ENCODE measurements at regions not wholly inside any gene's neighbourhood (a gene's known extent, or its start where the extent isn't known, plus 50 kb on each side); places are given as distances from the start of the nearest gene placed in this dataset.

GRCh38 chr20:51216850-51217249 lies 193.9 kb upstream of the KCNG1 start:
- no peak for DNase-seq

- no peak for DNase-seq
Measured at GRCh38 chr20:51212816-51213215, 189.9 kb upstream of the KCNG1 start.

GRCh38 chr20:51211191-51211590 lies 188.3 kb upstream of the KCNG1 start:
- DNase-seq, result no peak

GRCh38 chr20:51210084-51210483 lies 187.2 kb upstream of the KCNG1 start:
- DNase-seq, result no peak

- DNase-seq, result no peak
Measured at GRCh38 chr20:51208162-51208561, 185.3 kb upstream of the KCNG1 start.

GRCh38 chr20:51206032-51206662 lies 183.2 kb upstream of the KCNG1 start:
- DNase-seq, result no peak

GRCh38 chr20:51204794-51205193 lies 181.9 kb upstream of the KCNG1 start:
- no peak for DNase-seq

GRCh38 chr20:51204051-51204715 lies 181.3 kb upstream of the KCNG1 start:
- DNase-seq, result no peak

- no peak for DNase-seq
Measured at GRCh38 chr20:51202304-51202703, 179.4 kb upstream of the KCNG1 start.

GRCh38 chr20:51199920-51200319 lies 177.0 kb upstream of the KCNG1 start:
- DNase-seq, result no peak

GRCh38 chr20:51198876-51199523 lies 176.1 kb upstream of the KCNG1 start:
- no peak for DNase-seq

- DNase-seq, result no peak
Measured at GRCh38 chr20:51198238-51198637, 175.3 kb upstream of the KCNG1 start.

- no peak for DNase-seq
Measured at GRCh38 chr20:51196991-51197651, 174.2 kb upstream of the KCNG1 start.

- no peak for DNase-seq
Measured at GRCh38 chr20:51195990-51196389, 173.1 kb upstream of the KCNG1 start.

- DNase-seq, result no peak
Measured at GRCh38 chr20:51195419-51195901, 172.6 kb upstream of the KCNG1 start.

GRCh38 chr20:51193066-51193772 lies 170.3 kb upstream of the KCNG1 start:
- no peak for DNase-seq

- no peak for DNase-seq
Measured at GRCh38 chr20:51190783-51191180, 167.9 kb upstream of the KCNG1 start.

GRCh38 chr20:51189814-51190782 lies 167.2 kb upstream of the KCNG1 start:
- no peak for DNase-seq

- no peak for DNase-seq
Measured at GRCh38 chr20:51188941-51189340, 166.0 kb upstream of the KCNG1 start.

- DNase-seq, result no peak
Measured at GRCh38 chr20:51187261-51187660, 164.4 kb upstream of the KCNG1 start.

GRCh38 chr20:51185861-51186260 lies 163.0 kb upstream of the KCNG1 start:
- no peak for DNase-seq

GRCh38 chr20:51185277-51185676 lies 162.4 kb upstream of the KCNG1 start:
- DNase-seq, result no peak

All from NCI-H1436 (cell line).